K562 (cell line): ENCODE measurements at regions not wholly inside any gene's neighbourhood (a gene's known extent, or its start where the extent isn't known, plus 50 kb on each side); places are given as distances from the start of the nearest gene placed in this dataset.

Source experiments
- CBFA2T3 ChIP-seq: fragments of 450-650 bp; IDR thresholded peaks from 2 replicates; pipeline ENCODE4 v1.6.1; 2017
- CBX5 ChIP-seq: IDR thresholded peaks from 2 replicates; pipeline ENCODE4 v1.6.1; 2014; ENCODE audit warnings: low read depth, borderline replicate concordance
- EP300 ChIP-seq: IDR thresholded peaks from 2 replicates; pipeline ENCODE4 v1.6.1; 2012; ENCODE audit warnings: low read length, improper control_type of control experiment
- NFYB ChIP-seq: IDR thresholded peaks from 2 replicates; pipeline ENCODE4 v1.6.1; 2011; ENCODE audit warnings: mild to moderate bottlenecking, moderate library complexity; ENCODE audit not compliant: insufficient read length; ENCODE audit errors: extremely low read depth
- ZNF121 ChIP-seq: sonication (generic); formaldehyde crosslinking; conservative IDR thresholded peaks from 2 replicates; pipeline ENCODE4 v1.8.0; 2022; ENCODE audit warnings: missing genetic modification reagents
- TF ChIP-seq, protein P1 (sequence below), 2 experiments: fragments of 450-650 bp; conservative IDR thresholded peaks; 2 replicates each; pipeline ENCODE4 v1.6.1; 2017; ENCODE audit warnings: mild to moderate bottlenecking in 2 of 2, moderate library complexity in 2 of 2

GRCh38 chr16:65476448-65476955, 354.6 kb upstream of the CDH11 start:
- no peak for TF ChIP-seq NFYB
- TF ChIP-seq CBFA2T3 = no peak
- no peak for TF ChIP-seq CBX5
- TF ChIP-seq, protein P1, sequence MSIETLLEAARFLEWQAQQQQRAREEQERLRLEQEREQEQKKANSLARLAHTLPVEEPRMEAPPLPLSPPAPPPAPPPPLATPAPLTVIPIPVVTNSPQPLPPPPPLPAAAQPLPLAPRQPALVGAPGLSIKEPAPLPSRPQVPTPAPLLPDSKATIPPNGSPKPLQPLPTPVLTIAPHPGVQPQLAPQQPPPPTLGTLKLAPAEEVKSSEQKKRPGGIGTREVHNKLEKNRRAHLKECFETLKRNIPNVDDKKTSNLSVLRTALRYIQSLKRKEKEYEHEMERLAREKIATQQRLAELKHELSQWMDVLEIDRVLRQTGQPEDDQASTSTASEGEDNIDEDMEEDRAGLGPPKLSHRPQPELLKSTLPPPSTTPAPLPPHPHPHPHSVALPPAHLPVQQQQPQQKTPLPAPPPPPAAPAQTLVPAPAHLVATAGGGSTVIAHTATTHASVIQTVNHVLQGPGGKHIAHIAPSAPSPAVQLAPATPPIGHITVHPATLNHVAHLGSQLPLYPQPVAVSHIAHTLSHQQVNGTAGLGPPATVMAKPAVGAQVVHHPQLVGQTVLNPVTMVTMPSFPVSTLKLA (conservative IDR thresholded peaks at IDR 0.05) = no peak
- TF ChIP-seq EP300 = no peak
- TF ChIP-seq ZNF121 = no peak
